Stomach (tissue), 4 donors: ENCODE measurements at regions not wholly inside any gene's neighbourhood (a gene's known extent, or its start where the extent isn't known, plus 50 kb on each side); places are given as distances from the start of the nearest gene placed in this dataset.
"Not testable (repeated sequence)": the region's sequence is repeated elsewhere in the genome, so short reads cannot be mapped to it uniquely, and the experiment has no call there.

Experiments
- EP300 ChIP-seq: sonication (generic); formaldehyde crosslinking; IDR thresholded peaks from one replicate; pipeline ENCODE4 v1.6.1; 2017; ENCODE audit warnings: antibody characterized with exemption
- POLR2A ChIP-seq, 4 donors: fragments of 450-650 bp; IDR thresholded peaks; one replicate each; pipeline ENCODE4 v1.6.1; 2016; ENCODE audit warnings: antibody characterized with exemption in 4 of 4, control low read depth in 2 of 4, mild to moderate bottlenecking in 1 of 4, moderate library complexity in 1 of 4
- POLR2AphosphoS5 ChIP-seq, 3 donors: sonication (generic); formaldehyde crosslinking; IDR thresholded peaks; one replicate each; pipeline ENCODE4 v1.6.1; 2016; ENCODE audit warnings: antibody characterized with exemption in 3 of 3
- TF ChIP-seq, protein P1 (sequence below), 7 experiments: fragments of 450-650 bp in 4 of 7; fragments of 200-600 bp in 3 of 7; sonication (generic) in 3 of 7; IDR thresholded peaks; one replicate each; pipeline ENCODE4 v1.5.1; 2016 to 2019; ENCODE audit warnings: antibody characterized with exemption in 7 of 7, control low read depth in 2 of 7, mild to moderate bottlenecking in 1 of 7

DNA sequence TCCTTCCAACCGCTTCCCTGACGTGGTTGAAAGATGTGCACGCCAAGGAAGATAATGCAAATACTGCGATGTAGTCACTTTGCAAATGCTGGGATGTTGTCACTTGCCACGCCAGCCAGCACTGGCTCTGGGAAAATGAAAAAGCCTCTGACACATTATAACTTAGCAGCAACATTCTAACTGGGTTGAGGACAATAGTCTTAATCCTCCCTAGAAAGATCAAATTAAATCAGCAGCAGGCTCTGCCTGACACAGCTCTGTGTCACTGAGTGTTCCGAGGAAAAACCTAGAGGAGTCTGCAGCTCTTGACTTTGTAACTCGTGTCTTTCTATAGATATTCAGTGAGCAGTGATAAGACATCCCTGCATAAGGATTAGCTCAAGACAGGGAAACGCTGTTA, 380.1 kb upstream of the FRG1 start:
- TF ChIP-seq, protein P1, sequence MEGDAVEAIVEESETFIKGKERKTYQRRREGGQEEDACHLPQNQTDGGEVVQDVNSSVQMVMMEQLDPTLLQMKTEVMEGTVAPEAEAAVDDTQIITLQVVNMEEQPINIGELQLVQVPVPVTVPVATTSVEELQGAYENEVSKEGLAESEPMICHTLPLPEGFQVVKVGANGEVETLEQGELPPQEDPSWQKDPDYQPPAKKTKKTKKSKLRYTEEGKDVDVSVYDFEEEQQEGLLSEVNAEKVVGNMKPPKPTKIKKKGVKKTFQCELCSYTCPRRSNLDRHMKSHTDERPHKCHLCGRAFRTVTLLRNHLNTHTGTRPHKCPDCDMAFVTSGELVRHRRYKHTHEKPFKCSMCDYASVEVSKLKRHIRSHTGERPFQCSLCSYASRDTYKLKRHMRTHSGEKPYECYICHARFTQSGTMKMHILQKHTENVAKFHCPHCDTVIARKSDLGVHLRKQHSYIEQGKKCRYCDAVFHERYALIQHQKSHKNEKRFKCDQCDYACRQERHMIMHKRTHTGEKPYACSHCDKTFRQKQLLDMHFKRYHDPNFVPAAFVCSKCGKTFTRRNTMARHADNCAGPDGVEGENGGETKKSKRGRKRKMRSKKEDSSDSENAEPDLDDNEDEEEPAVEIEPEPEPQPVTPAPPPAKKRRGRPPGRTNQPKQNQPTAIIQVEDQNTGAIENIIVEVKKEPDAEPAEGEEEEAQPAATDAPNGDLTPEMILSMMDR (IDR thresholded peaks at IDR 0.05) = not testable (repeated sequence)
- not testable (repeated sequence) for TF ChIP-seq POLR2A (IDR thresholded peaks at IDR 0.05); POLR2AphosphoS5 (IDR thresholded peaks at IDR 0.05); EP300
